ENCODE measurements at regions not wholly inside any gene's neighbourhood (a gene's known extent, or its start where the extent isn't known, plus 50 kb on each side); places are given as distances from the start of the nearest gene placed in this dataset.

GRCh38 chr20:11717562-11717961 lies 200.1 kb upstream of the BTBD3 start:
- H3K27me3 ChIP-seq = no peaks in the 10 kb centered on the region
- 87% methylated on average over 3 of the region's 3 CpGs for whole genome bisulfite sequencing
- intact Hi-C loops (cut with DNase I) = no loop called here
- H3K4me3 ChIP-seq = no peak overlapping the region
- peaks cover 0 to 7% (median 5%) of the 10 kb centered on the region in 4 donors for H3K4me1 ChIP-seq
- TF ChIP-seq CTCF (IDR thresholded peaks at IDR 0.05) (no peak), EP300 (IDR thresholded peaks at IDR 0.05) (no peak), POLR2A (IDR thresholded peaks at IDR 0.05; ENCODE audit: low read depth) (no peak), POLR2AphosphoS5 (IDR thresholded peaks at IDR 0.05) (no peak)
- DNase-seq (ENCODE audit: extremely low spot score) = no peak
- no peaks in the 10 kb centered on the region for H3K9me3 ChIP-seq
- H3K27ac ChIP-seq (replicated peaks in 1 of 4) = no peak overlapping the region
- H3K36me3 ChIP-seq = no peaks in the 10 kb centered on the region

GRCh38 chr20:11718474-11719094 lies 199.1 kb upstream of the BTBD3 start:
- Histone ChIP-seq H3K9me3 (no peaks in the 10 kb centered on the region), H3K27me3 (no peaks in the 10 kb centered on the region), H3K27ac (replicated peaks in 1 of 4) (no peak overlapping the region), H3K4me1 (peaks cover 0 to 7% (median 5%) of the 10 kb centered on the region in 4 donors), H3K4me3 (no peak overlapping the region), H3K36me3 (no peaks in the 10 kb centered on the region)
- 58% methylated on average over 1 of the region's 1 CpG for WGBS
- DNase-seq (ENCODE audit: extremely low spot score) = no peak
- intact Hi-C loops (cut with DNase I) = no loop called here
- TF ChIP-seq POLR2AphosphoS5 (IDR thresholded peaks at IDR 0.05) = no peak

- Histone ChIP-seq H3K4me3 (no peak overlapping the region), H3K9me3 (no peaks in the 10 kb centered on the region), H3K27me3 (no peaks in the 10 kb centered on the region), H3K4me1 (peaks cover 0 to 7% (median 5%) of the 10 kb centered on the region in 4 donors), H3K27ac (replicated peaks in 1 of 4) (no peak overlapping the region), H3K36me3 (no peaks in the 10 kb centered on the region)
- TF ChIP-seq CTCF (IDR thresholded peaks at IDR 0.05) (no peak), EP300 (IDR thresholded peaks at IDR 0.05) (no peak), POLR2A (IDR thresholded peaks at IDR 0.05; ENCODE audit: low read depth) (no peak), POLR2AphosphoS5 (IDR thresholded peaks at IDR 0.05) (no peak)
- intact Hi-C loops (cut with DNase I) = no loop called here
- no peak for DNase-seq (ENCODE audit: extremely low spot score)
- WGBS = 69% methylated on average over 4 of the region's 4 CpGs
Observed at GRCh38 chr20:11719153-11719552, 198.5 kb upstream of the BTBD3 start.

- no peak for TF ChIP-seq CTCF (IDR thresholded peaks at IDR 0.05)
- TF ChIP-seq EP300 (IDR thresholded peaks at IDR 0.05) = no peak
- no peak for TF ChIP-seq POLR2AphosphoS5 (IDR thresholded peaks at IDR 0.05)
- TF ChIP-seq POLR2A (IDR thresholded peaks at IDR 0.05; ENCODE audit: low read depth) = no peak
- Histone ChIP-seq H3K27me3 (no peaks in the 10 kb centered on the region), H3K9me3 (no peaks in the 10 kb centered on the region), H3K36me3 (no peaks in the 10 kb centered on the region), H3K27ac (replicated peaks in 1 of 4) (no peak overlapping the region), H3K4me1 (peaks cover 0 to 2% (median 0%) of the 10 kb centered on the region in 4 donors), H3K4me3 (no peak overlapping the region)
- 88% methylated on average over 2 of the region's 2 CpGs for WGBS
- intact Hi-C loops (cut with DNase I) = no loop called here
- no peak for DNase-seq (ENCODE audit: extremely low spot score)
Observed at GRCh38 chr20:11721411-11721810, 196.3 kb upstream of the BTBD3 start.

GRCh38 chr20:11724097-11724496 lies 193.6 kb upstream of the BTBD3 start:
- intact Hi-C loops (cut with DNase I) = no loop called here
- 72% methylated on average over 3 of the region's 3 CpGs for WGBS

More at GRCh38 chr20:11724097-11724496, 193.6 kb upstream of the BTBD3 start:
- DNase-seq (ENCODE audit: extremely low spot score) = no peak
- TF ChIP-seq POLR2AphosphoS5 (IDR thresholded peaks at IDR 0.05) (no peak), CTCF (IDR thresholded peaks at IDR 0.05) (no peak), POLR2A (IDR thresholded peaks at IDR 0.05; ENCODE audit: low read depth) (no peak), EP300 (IDR thresholded peaks at IDR 0.05) (no peak)
- no peak overlapping the region for H3K27ac ChIP-seq (replicated peaks in 1 of 4)
- H3K4me3 ChIP-seq = no peak overlapping the region
- no peaks in the 10 kb centered on the region for H3K4me1 ChIP-seq
- H3K27me3 ChIP-seq = peaks cover 0 to 7% (median 0%) of the 10 kb centered on the region in 4 donors
- H3K36me3 ChIP-seq = no peaks in the 10 kb centered on the region
- no peaks in the 10 kb centered on the region for H3K9me3 ChIP-seq
